Thoracic aorta (tissue), 2 donors: ENCODE measurements at regions not wholly inside any gene's neighbourhood (a gene's known extent, or its start where the extent isn't known, plus 50 kb on each side); places are given as distances from the start of the nearest gene placed in this dataset.

Experiments used
- ATAC-seq: fragments of 150-250 bp; one replicate; pipeline ENCODE4 v1.8.0; 2017; ENCODE audit warnings: low read depth; ENCODE audit not compliant: insufficient number of reproducible peaks, low FRiP score
- DNase-seq: peaks from one replicate; pipeline ENCODE4 v3.0.0-alpha.2; 2020; ENCODE audit warnings: low spot score
- H3K27ac ChIP-seq, 2 donors: fragments of 200-600 bp; sonication (generic); 1 replicate in 1 of 2; 2 replicates in 1 of 2; pipeline ENCODE4 v1.5.1; 2016; ENCODE audit warnings: mild to moderate bottlenecking in 2 of 2, moderate library complexity in 2 of 2
- H3K27me3 ChIP-seq: fragments of 200-600 bp; sonication (generic); replicated peaks from 2 replicates; pipeline ENCODE4 v1.6.0; 2016; ENCODE audit warnings: mild to moderate bottlenecking; ENCODE audit not compliant: insufficient read depth
- H3K36me3 ChIP-seq: fragments of 200-600 bp; sonication (generic); one replicate; pipeline ENCODE4 v1.5.1; 2016
- H3K4me1 ChIP-seq, 2 donors: fragments of 200-600 bp; sonication (generic); 1 replicate in 1 of 2; 2 replicates in 1 of 2; pipeline versions ENCODE4 v1.5.1 to v1.6.0; 2016; ENCODE audit warnings: low read depth in 2 of 2, mild to moderate bottlenecking in 1 of 2; ENCODE audit not compliant: control insufficient read depth in 1 of 2
- H3K4me3 ChIP-seq: fragments of 200-600 bp; sonication (generic); 2 replicates; pipeline ENCODE4 v1.5.1; 2016; ENCODE audit warnings: mild to moderate bottlenecking
- H3K9me3 ChIP-seq: fragments of 200-600 bp; sonication (generic); 2 replicates; pipeline ENCODE4 v1.5.1; 2016
- TF ChIP-seq, protein P1 (sequence below): fragments of 200-600 bp; sonication (generic); IDR thresholded peaks from one replicate; pipeline ENCODE4 v1.5.1; 2019; ENCODE audit warnings: antibody characterized with exemption

DNA sequence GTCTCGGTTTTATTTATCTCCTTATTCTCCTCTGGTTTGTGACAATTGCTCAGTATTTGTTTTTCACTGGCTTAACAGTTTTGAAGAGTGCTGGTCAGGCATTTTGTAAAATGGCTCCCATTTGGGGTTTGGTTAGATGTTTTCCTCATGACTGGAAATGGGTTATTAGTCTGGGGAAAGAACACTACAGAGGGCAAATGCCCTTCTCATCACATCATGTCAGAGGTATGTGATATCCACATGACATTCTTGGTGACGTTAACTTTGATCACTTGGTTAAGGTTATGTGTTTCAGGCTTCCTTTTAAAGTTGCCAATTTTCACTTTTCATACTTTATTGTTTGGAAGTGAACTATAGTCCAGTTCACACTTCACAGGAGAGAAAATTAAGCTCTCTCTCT lies 74.8 kb upstream of the KLHL1 start:
- H3K27ac ChIP-seq, result no peak overlapping the region
- no peaks in the 10 kb centered on the region for H3K9me3 ChIP-seq
- H3K4me1 ChIP-seq, result no peaks in the 10 kb centered on the region
- ATAC-seq (no peak), DNase-seq (no peak)
- TF ChIP-seq, protein P1, sequence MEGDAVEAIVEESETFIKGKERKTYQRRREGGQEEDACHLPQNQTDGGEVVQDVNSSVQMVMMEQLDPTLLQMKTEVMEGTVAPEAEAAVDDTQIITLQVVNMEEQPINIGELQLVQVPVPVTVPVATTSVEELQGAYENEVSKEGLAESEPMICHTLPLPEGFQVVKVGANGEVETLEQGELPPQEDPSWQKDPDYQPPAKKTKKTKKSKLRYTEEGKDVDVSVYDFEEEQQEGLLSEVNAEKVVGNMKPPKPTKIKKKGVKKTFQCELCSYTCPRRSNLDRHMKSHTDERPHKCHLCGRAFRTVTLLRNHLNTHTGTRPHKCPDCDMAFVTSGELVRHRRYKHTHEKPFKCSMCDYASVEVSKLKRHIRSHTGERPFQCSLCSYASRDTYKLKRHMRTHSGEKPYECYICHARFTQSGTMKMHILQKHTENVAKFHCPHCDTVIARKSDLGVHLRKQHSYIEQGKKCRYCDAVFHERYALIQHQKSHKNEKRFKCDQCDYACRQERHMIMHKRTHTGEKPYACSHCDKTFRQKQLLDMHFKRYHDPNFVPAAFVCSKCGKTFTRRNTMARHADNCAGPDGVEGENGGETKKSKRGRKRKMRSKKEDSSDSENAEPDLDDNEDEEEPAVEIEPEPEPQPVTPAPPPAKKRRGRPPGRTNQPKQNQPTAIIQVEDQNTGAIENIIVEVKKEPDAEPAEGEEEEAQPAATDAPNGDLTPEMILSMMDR, result no peak
- no peak overlapping the region for H3K4me3 ChIP-seq
- no peaks in the 10 kb centered on the region for H3K36me3 ChIP-seq
- no peaks in the 10 kb centered on the region for H3K27me3 ChIP-seq
